Amniotic epithelial cell (primary cell): ENCODE measurements at regions not wholly inside any gene's neighbourhood (a gene's known extent, or its start where the extent isn't known, plus 50 kb on each side); places are given as distances from the start of the nearest gene placed in this dataset.

Experiments used
- DNase-seq: peaks from one replicate; pipeline ENCODE4 v3.0.0-alpha.2; 2010; ENCODE audit warnings: low read depth

DNA sequence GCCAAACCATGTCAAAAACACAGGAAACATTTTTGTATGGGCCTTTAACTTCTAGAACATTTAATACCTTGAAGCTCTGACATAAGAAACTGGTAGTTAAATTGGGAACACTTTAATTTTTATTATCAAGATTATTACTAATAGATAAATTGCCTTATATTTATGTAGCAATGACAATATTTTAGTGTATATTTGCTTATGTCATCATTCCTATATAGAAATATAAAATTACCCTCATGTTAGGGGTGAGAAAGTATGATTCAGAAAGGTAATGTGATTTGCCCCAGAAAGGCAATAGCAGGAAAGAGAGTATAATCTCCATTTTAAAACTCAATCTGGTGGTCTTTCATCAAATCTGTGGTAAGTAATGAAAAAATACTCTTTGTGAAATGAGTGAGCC lies 147.4 kb downstream of the IL15 start:
- no peak for DNase-seq

DNA sequence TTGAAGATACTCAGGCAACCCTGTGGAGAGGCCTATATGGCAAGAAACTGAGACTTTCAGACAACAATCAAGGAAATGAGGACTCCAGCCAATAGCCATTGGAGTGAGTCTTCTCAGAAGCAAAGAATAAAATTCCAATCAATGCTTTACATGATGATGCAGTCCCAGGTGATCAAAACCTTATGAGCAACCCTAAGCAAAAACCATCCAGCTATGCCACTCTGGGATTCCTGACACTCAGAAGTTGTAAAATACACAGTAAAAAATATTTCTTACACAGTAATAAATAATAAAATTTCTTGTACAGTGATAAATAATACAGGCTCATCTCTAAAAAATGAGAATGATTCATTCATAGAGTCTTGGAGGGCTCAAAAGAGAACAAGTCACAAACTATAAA lies 150.6 kb downstream of the IL15 start:
- peak; percentile 8 for DNase-seq

DNA sequence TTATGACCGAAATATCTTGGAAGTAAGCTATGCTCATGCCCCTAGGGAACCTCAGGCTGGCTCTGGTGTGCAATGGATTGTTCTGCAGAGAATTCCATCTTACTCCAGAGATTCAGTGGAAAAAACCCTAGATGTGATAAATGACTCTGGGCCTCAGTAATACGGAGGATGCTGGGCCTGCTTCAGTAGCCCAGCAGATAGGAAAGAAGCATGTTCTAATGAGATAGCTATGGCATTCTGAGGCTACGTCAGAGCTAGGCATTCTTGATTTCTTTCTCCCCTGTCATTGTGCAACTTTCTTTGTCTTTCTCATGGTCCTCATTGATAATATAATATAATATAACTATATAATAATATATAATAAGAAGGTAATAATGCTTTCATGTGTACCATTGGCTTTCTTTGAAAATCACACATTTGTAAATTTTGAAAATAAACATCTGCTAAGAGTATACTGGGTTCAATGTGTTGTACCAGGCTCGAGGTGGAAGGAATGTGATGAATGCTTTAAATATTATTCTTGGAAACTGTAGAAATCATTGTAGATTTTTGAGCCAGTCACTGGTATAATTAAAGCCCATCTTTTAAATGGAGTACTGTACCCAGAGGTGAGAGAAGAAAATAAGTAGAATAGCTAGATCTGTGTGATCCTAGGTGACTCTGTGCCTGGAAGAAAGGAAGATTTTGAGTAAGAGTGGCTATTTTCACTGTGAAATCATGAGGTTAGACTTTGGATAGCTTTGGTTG lies 152.0 kb downstream of the IL15 start:
- DNase-seq = peak; percentile 94

DNA sequence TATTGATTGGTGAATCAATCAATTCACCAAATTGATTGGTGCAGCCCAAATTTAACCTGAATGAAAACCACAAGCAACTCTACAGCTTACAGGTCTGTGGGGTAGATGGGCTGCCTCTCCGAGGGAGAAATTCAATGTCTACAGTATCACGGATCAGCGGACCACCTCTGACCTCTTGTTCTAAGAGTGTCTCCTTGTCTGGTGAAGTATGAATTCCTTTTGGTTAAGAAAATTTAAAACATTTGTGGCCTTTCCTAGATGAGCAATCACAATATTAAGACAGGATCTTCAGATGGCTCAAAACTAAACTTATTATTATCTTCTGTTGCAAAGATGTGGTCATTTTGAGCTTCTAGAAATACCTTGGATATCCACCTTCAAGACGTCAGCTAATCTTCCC lies 153.3 kb downstream of the IL15 start:
- DNase-seq = no peak

DNA sequence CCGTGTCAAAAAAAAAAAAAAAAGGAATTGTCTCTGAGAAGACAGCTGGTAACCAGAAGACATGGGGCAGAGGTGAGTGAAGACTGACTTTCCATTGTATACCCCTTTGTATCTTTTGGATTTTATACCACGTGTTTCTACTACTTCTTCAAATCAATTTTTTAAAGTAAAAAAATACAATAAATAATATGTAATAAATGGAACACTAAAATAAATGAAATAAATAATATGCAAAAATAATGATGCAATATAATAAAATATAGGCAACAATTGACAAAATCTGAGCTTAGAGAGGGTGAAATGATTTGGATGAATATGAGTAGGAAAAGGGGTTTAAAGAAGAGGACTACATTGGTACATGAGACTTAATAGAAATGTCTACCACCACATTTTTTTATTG lies 155.8 kb downstream of the IL15 start:
- DNase-seq = no peak

DNA sequence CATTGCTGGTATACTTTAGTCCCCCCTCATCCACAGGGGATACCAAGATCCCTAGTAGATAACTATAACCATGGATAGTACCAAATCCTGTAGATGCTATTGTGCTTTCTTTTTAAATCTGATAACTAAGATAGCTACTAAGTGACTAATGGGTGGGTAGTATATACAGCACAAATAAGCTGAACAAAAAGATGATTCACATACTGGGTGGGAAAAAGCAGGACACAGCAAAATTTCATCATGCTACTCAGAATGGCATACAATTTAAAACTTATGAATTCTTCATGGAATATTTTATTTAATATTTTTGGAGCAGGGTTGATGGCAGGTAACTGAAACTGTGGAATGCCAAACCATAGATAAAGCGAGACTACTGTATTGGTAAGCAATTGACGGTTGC lies 161.6 kb downstream of the IL15 start:
- peak; percentile 48 for DNase-seq

DNA sequence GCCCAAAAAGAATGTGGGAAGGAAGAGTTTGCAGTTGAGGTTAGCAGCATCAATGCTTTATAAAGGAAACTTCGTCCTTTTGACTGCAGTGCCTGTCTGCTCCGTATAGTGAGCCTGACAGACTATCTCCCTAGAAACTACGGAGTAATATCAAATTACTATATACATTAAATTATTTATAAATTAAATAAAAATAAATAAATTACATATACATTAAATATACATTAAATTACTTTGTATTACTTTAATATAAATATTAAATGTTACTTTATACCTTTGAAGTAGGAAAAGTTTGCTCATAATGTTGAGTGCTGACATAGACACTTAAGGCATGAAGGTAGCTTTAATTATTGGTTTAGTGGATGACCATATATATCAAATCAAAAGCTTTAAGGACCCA lies 165.2 kb downstream of the IL15 start:
- no peak for DNase-seq

DNA sequence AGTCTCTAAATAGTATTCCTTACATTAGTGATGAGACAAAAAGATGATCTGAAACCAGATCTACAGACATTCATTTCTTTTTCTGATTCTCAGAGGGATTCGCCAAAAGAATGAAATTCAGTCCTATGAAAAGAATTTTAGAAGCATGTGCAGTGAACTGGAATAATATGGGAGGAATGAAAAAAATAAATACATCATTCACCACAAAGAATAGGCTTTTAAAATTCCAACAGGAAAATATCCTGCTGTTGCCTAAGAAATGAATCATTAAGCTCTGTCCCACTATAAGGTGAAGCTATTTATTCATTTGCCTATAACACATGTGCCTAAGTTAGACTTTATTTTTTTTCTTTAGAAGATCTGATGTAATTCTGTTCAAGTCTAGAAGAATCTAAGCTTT lies 165.9 kb downstream of the IL15 start:
- DNase-seq = peak; percentile 80

DNA sequence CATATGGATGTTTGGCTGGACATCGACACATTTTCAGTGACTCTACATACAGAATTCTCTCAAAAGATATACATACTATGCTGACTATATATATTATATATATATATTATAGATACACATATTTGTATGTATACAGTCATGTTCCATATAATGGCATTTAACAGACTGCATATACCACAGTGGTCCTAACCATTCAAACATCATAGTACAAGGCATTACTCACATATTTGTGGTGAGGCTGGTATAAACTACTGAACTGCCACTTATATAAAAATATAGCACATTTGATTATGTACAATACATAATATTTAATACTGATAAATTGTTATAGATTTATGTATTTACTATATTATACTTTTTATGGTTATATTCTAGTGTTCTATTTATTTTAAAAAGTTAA lies 168.5 kb downstream of the IL15 start:
- no peak for DNase-seq

DNA sequence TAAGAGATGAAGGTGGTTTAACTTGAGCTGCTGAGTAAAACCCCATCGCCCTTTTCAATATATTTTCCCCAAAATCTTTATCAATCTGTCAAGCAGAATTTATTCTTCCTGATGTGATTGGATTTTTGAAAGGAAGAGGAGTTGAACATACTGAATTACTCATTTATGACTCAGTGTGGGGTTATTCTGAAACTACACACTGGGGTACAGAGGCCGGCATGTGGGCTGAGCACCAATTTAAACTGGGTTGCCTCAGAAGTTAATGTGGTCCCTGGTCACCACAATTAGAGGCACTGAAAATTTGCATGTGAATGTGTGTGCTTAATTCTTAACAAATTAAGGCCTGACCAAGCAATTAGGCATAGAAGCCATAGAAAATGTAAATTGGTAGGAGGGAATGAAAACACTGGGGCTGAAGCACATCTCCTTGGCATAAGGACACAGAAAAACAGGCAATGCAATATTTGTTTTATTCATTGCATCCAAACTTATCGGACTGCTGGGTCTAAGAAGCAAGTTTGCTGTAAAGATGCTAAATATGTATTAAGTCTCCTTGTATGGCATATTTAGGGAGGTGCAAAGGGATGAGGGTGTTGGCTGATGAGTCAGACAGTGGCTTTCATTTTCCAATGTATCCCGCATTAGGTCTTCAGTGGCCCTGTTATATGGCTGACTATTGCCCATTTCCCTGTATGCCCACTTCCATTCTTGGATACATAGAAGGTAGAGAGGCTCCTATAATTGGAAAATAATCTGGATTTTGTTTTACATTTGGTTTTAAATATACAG lies 170.9 kb downstream of the IL15 start:
- DNase-seq = peak; percentile 27

DNA sequence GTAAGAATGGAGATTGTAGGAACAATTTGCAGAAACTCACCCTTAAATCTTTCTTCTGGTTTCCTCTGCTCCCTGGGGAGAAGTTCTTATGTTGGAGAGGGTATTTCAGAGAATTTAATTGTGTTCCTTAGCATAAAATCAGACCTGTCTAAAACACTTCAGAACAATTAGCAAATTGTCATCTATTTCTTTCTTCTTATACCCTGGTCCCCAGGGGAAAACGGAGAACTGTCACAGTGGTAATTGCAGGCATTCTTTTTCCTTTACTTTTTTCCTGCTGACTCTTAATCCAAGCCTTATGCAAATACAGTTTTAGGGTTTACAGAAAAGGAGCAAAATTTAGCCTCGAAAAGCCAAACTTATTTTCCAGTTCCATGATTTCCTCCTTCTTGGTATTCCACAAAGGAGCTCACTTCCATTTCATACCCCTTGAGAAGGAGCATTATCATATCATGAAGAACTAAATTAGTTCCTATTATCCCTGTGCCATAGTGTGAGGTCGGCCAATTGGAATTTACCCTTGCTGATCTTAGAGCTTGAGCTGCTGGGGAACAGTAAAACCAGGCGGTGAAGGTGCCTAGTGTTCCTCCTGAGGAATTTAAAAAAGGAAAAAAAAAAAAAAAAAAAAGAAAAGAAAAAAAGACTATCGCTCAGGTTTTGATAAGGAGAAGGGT lies 173.8 kb downstream of the IL15 start:
- DNase-seq = no peak

DNA sequence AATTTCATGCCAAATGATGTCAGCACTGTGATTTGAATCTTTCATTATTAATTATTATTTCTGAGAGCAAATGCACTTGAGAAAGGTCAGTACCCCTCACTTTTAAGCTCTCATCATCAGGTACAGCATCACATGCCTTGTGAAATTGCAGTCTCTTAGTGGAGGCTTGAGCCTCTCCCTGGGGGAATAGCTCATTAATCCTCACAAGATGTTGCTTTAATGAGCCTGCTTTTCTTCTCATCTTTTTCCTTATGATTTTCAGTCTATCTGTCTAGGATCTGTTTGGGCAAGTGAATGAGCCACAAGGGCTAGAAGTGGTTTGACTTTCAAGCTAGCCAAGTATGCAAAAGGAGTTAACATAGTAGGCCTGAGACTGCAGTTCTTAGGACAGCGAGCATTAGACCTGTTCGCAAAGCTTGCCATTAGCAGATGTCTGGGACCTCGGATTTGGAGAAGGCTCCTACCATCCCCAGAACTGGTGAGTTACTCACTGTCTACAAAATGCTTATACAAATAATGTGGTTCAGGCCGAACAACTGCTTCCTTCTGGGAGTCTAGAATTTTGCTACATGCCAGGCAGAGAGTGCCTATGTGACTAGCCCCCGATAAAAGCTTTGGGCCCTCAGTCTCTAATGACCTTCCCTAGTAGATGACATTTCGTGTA lies 174.5 kb downstream of the IL15 start:
- no peak for DNase-seq

DNA sequence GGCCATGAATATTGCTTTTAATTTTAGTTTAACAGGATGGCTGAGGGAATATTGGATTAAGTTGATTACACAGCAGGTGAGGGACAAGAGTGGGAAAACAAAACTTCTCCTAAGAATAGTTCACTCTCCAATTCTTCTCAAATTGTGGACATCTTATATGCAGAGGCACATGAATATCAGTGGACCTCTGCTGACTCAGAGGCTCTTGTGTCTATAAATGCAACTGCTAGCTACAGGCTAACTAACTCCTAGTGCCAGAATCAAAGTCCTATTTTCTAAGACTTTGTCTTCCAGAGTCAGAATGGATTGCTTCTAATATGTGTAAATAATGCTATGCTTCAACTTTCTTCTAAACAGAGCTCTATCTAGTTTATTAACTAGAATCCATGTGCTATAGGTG lies 175.8 kb downstream of the IL15 start:
- DNase-seq = no peak

DNA sequence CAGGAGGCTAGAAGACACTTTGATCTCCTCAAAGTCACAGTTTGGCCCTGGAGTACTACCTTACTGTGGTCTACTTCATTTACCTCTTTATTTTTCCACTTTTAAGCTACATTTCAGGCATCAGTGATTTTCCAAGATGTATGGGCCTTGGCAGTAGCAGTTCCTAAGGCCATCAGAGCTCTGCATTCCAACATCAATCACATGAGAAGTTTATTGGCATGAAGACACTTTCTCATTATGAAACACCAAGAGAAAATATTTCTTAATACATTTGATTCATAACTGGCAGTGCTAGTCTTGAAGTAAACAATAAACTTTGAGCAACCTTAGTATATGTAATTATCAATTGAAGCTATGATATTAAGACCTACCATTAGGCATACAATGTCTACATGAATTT lies 178.1 kb downstream of the IL15 start:
- DNase-seq = no peak

DNA sequence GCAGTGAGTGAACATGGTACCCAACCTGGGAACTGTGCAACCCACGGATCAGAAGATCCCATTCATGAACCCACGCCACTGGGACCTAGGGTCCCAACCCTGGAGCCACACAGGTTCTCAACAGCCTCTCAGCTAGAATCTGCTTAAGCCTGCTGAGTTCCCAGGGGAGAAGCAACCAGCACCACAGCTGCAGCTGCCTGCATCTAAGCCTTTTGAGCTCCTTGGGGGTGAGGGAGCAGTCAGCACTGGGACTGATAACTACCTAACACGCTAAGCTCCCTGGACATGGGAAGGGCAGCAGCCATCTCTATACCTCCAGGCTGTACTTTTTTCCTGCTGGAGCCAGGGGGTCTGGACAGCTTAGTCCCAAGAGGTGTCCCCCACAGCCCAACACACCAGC lies 179.3 kb downstream of the IL15 start:
- DNase-seq = no peak

DNA sequence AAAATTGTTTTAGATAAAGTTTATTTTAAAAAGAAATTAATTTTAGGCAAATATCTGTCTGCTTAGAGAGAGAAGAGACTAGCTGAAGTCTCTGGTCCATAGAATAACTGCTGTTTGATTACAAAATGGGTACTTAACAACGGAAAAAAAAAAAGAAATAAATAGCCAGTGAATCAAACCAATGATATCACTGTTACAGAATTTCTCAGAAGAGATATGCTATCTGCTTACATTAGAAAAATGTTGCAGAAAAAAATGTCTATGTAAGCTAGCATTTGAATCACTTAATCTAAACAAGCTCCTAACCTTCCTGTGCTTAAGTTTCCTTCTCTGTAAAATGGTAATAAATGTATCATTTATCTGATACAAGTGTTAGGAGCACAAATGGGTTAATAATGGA lies 189.9 kb downstream of the IL15 start:
- DNase-seq = peak; percentile 50

DNA sequence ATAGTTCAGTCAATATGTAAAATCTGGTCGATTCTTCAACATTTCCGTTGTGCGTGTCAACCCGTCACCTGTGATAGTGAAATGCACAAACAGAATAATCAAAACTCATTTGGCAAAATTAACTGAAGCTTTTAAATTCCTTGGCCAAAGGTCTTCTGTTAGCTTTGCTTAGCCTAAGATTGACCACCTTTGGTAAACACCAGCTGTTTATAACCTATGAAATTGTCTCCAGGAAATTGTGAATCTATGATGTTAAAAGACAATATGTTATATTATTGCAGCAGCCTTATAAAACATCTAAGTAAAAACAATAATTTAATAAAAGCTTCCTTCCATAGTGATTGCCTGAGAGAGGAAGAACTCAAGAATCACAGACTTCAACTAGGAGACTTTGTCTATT lies 196.8 kb downstream of the IL15 start:
- no peak for DNase-seq

DNA sequence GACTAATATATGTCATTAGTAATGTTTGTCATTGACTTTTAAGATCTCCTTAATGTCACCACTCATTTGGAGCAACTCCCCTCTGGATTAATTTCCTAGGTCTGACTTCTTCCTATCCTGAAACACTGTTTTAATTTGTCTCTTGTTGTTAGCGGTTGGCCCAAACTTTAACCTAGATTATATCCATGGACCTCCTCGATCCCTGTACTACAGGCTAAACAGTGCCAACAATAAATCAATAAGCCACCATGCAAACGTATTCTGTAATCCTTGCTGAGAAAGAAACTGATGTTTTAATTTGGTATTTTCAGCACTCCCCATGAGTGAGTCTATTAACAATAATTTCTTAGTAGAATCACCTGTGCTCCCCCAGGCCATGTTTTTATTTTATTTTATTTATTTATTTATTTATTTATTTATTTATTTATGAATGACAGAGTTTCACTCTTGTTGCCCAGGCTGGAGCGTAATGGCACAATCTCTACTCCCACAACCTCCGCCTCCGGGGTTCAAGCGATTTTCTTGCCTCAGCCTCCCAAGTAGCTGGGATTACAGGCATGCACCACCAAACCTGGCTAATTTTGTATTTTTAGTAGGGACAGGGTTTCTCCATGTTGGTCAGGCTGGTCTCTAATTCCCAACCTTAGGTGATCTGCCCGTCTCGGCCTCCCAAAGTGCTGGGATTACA lies 204.1 kb downstream of the IL15 start:
- DNase-seq = no peak

DNA sequence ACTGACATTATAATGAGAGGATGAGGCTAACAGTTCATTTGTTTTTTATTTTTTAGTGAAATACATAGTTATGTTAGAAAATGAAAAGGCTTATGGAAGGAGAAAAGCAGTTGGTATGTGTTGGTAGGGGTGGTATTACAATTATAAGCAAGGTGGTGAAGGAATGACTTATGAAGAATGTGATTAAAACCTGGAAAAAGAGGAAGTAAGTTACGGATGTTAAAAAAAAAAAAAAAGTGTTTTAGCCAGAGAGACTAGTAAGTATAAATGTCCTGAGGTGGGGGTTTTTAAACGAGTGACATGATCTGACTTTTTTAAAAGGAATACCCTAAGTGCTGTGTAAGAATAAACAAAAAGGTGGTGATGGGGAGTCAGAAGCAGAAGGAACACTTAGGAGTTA lies 206.8 kb downstream of the IL15 start:
- no peak for DNase-seq

DNA sequence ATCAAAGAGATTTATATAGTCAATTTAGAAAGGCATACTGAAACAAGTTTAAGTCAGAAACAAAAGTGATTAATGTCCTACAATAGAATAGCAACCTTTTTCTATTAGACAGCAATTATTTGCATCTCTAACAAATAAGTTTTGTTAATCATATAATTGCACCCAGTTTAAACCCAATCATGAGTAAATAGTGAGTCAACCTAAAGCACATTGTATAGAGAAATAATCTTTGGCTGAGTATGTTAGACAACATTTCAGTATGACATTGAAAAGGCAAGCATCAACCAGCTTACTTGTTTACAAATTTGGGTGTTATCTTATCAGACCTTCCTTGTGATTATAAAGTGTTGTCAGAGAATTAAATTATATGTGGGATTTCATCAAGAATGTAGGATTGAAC lies 209.5 kb downstream of the IL15 start:
- DNase-seq = peak; percentile 29

DNA sequence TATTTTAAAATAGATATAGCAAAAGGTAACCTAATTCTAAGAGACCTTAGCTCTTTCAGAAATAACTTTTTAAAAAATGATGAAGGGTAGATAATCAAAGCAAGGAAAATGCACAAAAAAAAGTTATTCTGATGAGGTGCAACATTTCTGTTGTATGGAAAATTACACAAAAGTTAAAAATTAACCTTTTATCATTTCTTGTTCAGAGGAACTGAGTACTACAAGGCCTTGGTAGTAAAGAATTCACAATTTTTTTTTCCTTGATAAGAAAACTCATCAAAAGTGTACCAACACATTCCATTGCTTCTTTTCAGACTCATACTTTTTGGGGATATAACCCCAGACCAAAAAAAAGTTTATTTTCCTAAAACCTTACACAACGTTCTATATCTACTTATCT lies 213.0 kb downstream of the IL15 start:
- DNase-seq = no peak

DNA sequence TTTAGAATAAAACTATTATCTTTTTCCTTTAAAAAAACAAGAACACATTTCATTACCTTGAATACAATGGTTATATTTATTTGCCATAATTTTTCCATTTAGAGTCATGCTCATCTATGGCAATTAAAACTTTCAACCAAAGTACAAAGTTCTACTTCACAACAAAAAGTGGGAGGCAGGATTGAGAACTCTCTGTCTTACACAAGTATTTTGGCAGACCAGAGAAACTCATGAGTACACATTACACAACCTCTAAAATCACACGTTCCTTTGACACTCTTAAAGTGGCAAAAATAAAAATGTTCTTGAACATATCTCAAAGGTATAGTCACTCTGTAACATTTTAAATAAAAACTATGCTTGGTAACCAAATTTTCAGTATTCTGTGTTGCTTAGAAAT lies 213.4 kb downstream of the IL15 start:
- peak; percentile 41 for DNase-seq
